Neural progenitor cell (in vitro differentiated cells): ENCODE measurements at regions not wholly inside any gene's neighbourhood (a gene's known extent, or its start where the extent isn't known, plus 50 kb on each side); places are given as distances from the start of the nearest gene placed in this dataset.

Experiments
- EZH2 ChIP-seq: fragments of 200-600 bp; sonication (generic); IDR thresholded peaks from 2 replicates; pipeline ENCODE4 v1.6.1; 2017; ENCODE audit warnings: antibody characterized with exemption, mild to moderate bottlenecking, moderate library complexity
- TF ChIP-seq, protein P1 (sequence below): fragments of 200-600 bp; sonication (generic); IDR thresholded peaks from 2 replicates; pipeline ENCODE4 v1.5.1; 2017; ENCODE audit warnings: antibody characterized with exemption, mild to moderate bottlenecking

DNA sequence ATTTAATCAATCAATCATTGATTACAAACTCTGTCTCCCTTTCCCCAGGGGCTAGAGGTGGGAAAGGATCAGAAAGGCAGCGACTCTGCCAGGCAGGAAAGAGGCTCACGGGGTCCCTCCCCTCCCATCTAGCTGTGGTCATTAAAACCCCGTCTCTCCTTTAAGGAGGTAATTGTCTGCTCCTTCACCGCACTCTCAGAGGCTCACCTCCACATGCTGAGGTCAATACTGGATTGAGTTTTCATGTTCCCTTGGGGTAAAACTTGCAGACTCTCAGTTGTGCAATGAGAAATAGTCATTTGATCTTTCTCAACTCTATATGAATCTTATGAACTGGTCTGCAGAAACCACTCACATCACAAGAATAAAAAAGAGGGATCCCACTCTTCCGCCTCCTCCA is 368.8 kb downstream of the ADRA2A start:
- TF ChIP-seq, protein P1, sequence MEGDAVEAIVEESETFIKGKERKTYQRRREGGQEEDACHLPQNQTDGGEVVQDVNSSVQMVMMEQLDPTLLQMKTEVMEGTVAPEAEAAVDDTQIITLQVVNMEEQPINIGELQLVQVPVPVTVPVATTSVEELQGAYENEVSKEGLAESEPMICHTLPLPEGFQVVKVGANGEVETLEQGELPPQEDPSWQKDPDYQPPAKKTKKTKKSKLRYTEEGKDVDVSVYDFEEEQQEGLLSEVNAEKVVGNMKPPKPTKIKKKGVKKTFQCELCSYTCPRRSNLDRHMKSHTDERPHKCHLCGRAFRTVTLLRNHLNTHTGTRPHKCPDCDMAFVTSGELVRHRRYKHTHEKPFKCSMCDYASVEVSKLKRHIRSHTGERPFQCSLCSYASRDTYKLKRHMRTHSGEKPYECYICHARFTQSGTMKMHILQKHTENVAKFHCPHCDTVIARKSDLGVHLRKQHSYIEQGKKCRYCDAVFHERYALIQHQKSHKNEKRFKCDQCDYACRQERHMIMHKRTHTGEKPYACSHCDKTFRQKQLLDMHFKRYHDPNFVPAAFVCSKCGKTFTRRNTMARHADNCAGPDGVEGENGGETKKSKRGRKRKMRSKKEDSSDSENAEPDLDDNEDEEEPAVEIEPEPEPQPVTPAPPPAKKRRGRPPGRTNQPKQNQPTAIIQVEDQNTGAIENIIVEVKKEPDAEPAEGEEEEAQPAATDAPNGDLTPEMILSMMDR, result no peak
- no peak for TF ChIP-seq EZH2
